HCT116 (cell line): ENCODE measurements at regions not wholly inside any gene's neighbourhood (a gene's known extent, or its start where the extent isn't known, plus 50 kb on each side); places are given as distances from the start of the nearest gene placed in this dataset.

ENCODE experiments used
- ATAC-seq: fragments of 200-7000 bp; cut with Tn5 transposase; 2 replicates; pipeline ENCODE4 v1.9.1; 2020; ENCODE audit warnings: mild to moderate bottlenecking, moderate library complexity
- BruUV-seq: library from RNA; stranded (reverse); fragments of 400-500 nt; replicated peaks from 2 replicates; lab custom pipeline; 2021; lab: Mats Ljungman, UMichigan
- CTCF ChIA-PET: fragments of 300-600 bp; sonication (Branson Sonifier 250); formaldehyde crosslinking; loops from one replicate; lab custom pipeline; 2021; ENCODE audit warnings: antibody characterized with exemption; lab: Charles Lee
- POLR2A ChIA-PET: fragments of 300-600, 350-600 bp; sonication (Branson Sonifier 250); formaldehyde crosslinking; loops from one replicate; lab custom pipeline; 2021; ENCODE audit warnings: antibody characterized with exemption; lab: Charles Lee
- RAD21 ChIA-PET, 2 experiments: fragments of 300-600 bp; sonication (Branson Sonifier 250); formaldehyde crosslinking; loops; one replicate each; lab custom pipeline; 2023; ENCODE audit warnings: low total read pairs in 2 of 2; ENCODE audit not compliant: uncharacterized antibody in 2 of 2, unreplicated experiment in 2 of 2, low non-redundant PET in 1 of 2; lab: Charles Lee
- DNase-seq: peaks from one replicate; pipeline ENCODE4 v3.0.0-alpha.2; 2010; ENCODE audit warnings: low read depth, low spot score
- H2AFZ ChIP-seq: fragments of 200-600 bp; shearing (Covaris generic), sonication (generic); 2 replicates; pipeline ENCODE4 v1.6.1; 2017; ENCODE audit warnings: low read depth, mixed run types, mixed read lengths, antibody characterized with exemption, low read length; ENCODE audit not compliant: poor library complexity, severe bottlenecking
- H3K27ac ChIP-seq: 2 replicates; pipeline ENCODE4 v1.5.1; 2012; ENCODE audit warnings: low read depth, low read length
- H3K27me3 ChIP-seq: fragments of 200-600 bp; sonication (generic); 2 replicates; pipeline ENCODE4 v1.6.1; 2016; ENCODE audit warnings: mixed run types, low read length, mixed read lengths; ENCODE audit not compliant: insufficient read depth
- H3K36me3 ChIP-seq, 2 experiments: fragments of 200-500 bp in 1 of 2; fragments of 200-600 bp in 1 of 2; sonication (Bioruptor generic) in 1 of 2; sonication (generic) in 1 of 2; 2 replicates each; pipeline versions ENCODE4 v1.5.1 to v1.6.1; 2014 to 2016; ENCODE audit warnings: low read length in 2 of 2, inconsistent platforms in 1 of 2, mixed read lengths in 1 of 2, mixed run types in 1 of 2; ENCODE audit not compliant: insufficient read depth in 2 of 2, control insufficient read depth in 1 of 2
- H3K4me1 ChIP-seq, 2 experiments: fragments of 200-600 bp in 1 of 2; sonication (generic) in 1 of 2; 2 replicates each; pipeline versions ENCODE4 v1.5.1 to v1.6.1; 2012 to 2017; ENCODE audit warnings: low read length in 2 of 2, inconsistent platforms in 1 of 2, mild to moderate bottlenecking in 1 of 2, mixed read lengths in 1 of 2, mixed run types in 1 of 2, moderate library complexity in 1 of 2; ENCODE audit not compliant: insufficient read depth in 2 of 2, control insufficient read depth in 1 of 2
- H3K4me2 ChIP-seq: fragments of 200-600 bp; sonication (generic); 2 replicates; pipeline ENCODE4 v1.6.1; 2017; ENCODE audit warnings: mixed run types, low read length, mixed read lengths
- H3K4me3 ChIP-seq, 2 experiments: fragments of 200-600 bp in 1 of 2; sonication (generic) in 1 of 2; replicated peaks in 1 of 2; 2 replicates each; pipeline ENCODE4 v1.5.1; 2011 to 2016; ENCODE audit warnings: low read length in 2 of 2, control low read depth in 1 of 2, low read depth in 1 of 2, mild to moderate bottlenecking in 1 of 2, mixed read lengths in 1 of 2, mixed run types in 1 of 2
- H3K79me2 ChIP-seq: fragments of 200-600 bp; sonication (generic); 2 replicates; pipeline ENCODE4 v1.6.1; 2017; ENCODE audit warnings: mild to moderate bottlenecking, mixed run types, low read length, moderate library complexity, mixed read lengths; ENCODE audit not compliant: insufficient read depth
- H3K9ac ChIP-seq: fragments of 200-600 bp; sonication (generic); 2 replicates; pipeline ENCODE4 v1.6.1; 2016; ENCODE audit warnings: low read length, mixed read lengths
- H3K9me2 ChIP-seq: fragments of 200-600 bp; sonication (generic), shearing (Covaris generic); 2 replicates; pipeline ENCODE4 v1.6.1; 2017; ENCODE audit warnings: mixed run types, mild to moderate bottlenecking, moderate library complexity; ENCODE audit not compliant: insufficient read depth
- H3K9me3 ChIP-seq, 2 experiments: fragments of 200-500 bp in 1 of 2; fragments of 200-600 bp in 1 of 2; sonication (Bioruptor generic) in 1 of 2; sonication (generic) in 1 of 2; 2 replicates each; pipeline ENCODE4 v1.6.1; 2014 to 2017; ENCODE audit warnings: low read length in 2 of 2, mixed read lengths in 2 of 2, inconsistent platforms in 1 of 2, low read depth in 1 of 2, mild to moderate bottlenecking in 1 of 2, mixed run types in 1 of 2, moderate library complexity in 1 of 2; ENCODE audit not compliant: control insufficient read depth in 1 of 2, insufficient read depth in 1 of 2
- H4K20me1 ChIP-seq: fragments of 200-600 bp; sonication (generic), shearing (Covaris generic); 2 replicates; pipeline ENCODE4 v1.6.1; 2017; ENCODE audit warnings: mixed run types, mild to moderate bottlenecking, moderate library complexity; ENCODE audit not compliant: insufficient read depth
- CBX3 ChIP-seq: IDR thresholded peaks from 2 replicates; pipeline ENCODE4 v1.6.1; 2012; ENCODE audit warnings: low read depth
- CEBPB ChIP-seq: IDR thresholded peaks from 2 replicates; pipeline ENCODE4 v1.6.1; 2012; ENCODE audit warnings: low read depth
- EGR1 ChIP-seq: IDR thresholded peaks from 2 replicates; pipeline ENCODE4 v1.6.1; 2012; ENCODE audit warnings: low read depth
- EZH2 ChIP-seq: fragments of 200-600 bp; sonication (generic); IDR thresholded peaks from 2 replicates; pipeline ENCODE4 v1.6.1; 2017; ENCODE audit warnings: antibody characterized with exemption, mixed run types
- EZH2phosphoT487 ChIP-seq: fragments of 200-600 bp; IDR thresholded peaks from 2 replicates; pipeline ENCODE4 v1.6.1; 2018; ENCODE audit warnings: antibody characterized with exemption, borderline replicate concordance
- JUND ChIP-seq: IDR thresholded peaks from 2 replicates; pipeline ENCODE4 v1.6.1; 2012
- POLR2AphosphoS5 ChIP-seq: IDR thresholded peaks from 2 replicates; pipeline ENCODE4 v1.6.1; 2011; ENCODE audit warnings: mild to moderate bottlenecking, low read depth, low read length, moderate library complexity
- RAD21 ChIP-seq: IDR thresholded peaks from 2 replicates; pipeline ENCODE4 v1.6.1; 2012; ENCODE audit warnings: low read depth, mild to moderate bottlenecking
- REST ChIP-seq: IDR thresholded peaks from 2 replicates; pipeline ENCODE4 v1.6.1; 2012; ENCODE audit warnings: low read depth
- SP1 ChIP-seq: IDR thresholded peaks from 2 replicates; pipeline ENCODE4 v1.6.1; 2012; ENCODE audit warnings: low read depth
- SRF ChIP-seq: IDR thresholded peaks from 2 replicates; pipeline ENCODE4 v1.6.1; 2012; ENCODE audit warnings: low read depth
- TCF7L2 ChIP-seq: IDR thresholded peaks from 2 replicates; pipeline ENCODE4 v1.7.0; 2011; ENCODE audit warnings: borderline replicate concordance, inconsistent platforms; ENCODE audit not compliant: insufficient read depth, insufficient read length; ENCODE audit errors: extremely low read depth
- YY1 ChIP-seq: IDR thresholded peaks from 2 replicates; pipeline ENCODE4 v1.6.1; 2011; ENCODE audit warnings: low read length, low read depth, moderate library complexity, mild to moderate bottlenecking; ENCODE audit not compliant: insufficient replicate concordance; ENCODE audit errors: extremely low read depth
- ZNF274 ChIP-seq: fragments of 200-500 bp; sonication (Bioruptor generic); IDR thresholded peaks from 2 replicates; pipeline ENCODE4 v1.6.1; 2014; ENCODE audit warnings: mild to moderate bottlenecking, low read depth, low read length, inconsistent platforms
- intact Hi-C: fragments of 100-400 bp; cut with micrococcal nuclease; formaldehyde crosslinking; loops from 2 replicates; pipeline ENCODE4 v1.10.0; 2022
- TF ChIP-seq, protein P1 (sequence below): IDR thresholded peaks from 2 replicates; pipeline ENCODE4 v1.6.1; 2012
- TF ChIP-seq, protein P2 (sequence below): IDR thresholded peaks from 2 replicates; pipeline ENCODE4 v1.6.1; 2012
- TF ChIP-seq, protein P3 (sequence below), 3 experiments: fragments of 200-600 bp in 1 of 3; sonication (generic) in 1 of 3; IDR thresholded peaks in 2 of 3; conservative IDR thresholded peaks in 1 of 3; 2 replicates each; pipeline ENCODE4 v1.5.1; 2012 to 2017; ENCODE audit warnings: low read depth in 2 of 3, low read length in 2 of 3, antibody characterized with exemption in 1 of 3, borderline replicate concordance in 1 of 3, control low read depth in 1 of 3, mild to moderate bottlenecking in 1 of 3, mixed read lengths in 1 of 3, mixed run types in 1 of 3, moderate library complexity in 1 of 3; ENCODE audit not compliant: insufficient read depth in 1 of 3

DNA sequence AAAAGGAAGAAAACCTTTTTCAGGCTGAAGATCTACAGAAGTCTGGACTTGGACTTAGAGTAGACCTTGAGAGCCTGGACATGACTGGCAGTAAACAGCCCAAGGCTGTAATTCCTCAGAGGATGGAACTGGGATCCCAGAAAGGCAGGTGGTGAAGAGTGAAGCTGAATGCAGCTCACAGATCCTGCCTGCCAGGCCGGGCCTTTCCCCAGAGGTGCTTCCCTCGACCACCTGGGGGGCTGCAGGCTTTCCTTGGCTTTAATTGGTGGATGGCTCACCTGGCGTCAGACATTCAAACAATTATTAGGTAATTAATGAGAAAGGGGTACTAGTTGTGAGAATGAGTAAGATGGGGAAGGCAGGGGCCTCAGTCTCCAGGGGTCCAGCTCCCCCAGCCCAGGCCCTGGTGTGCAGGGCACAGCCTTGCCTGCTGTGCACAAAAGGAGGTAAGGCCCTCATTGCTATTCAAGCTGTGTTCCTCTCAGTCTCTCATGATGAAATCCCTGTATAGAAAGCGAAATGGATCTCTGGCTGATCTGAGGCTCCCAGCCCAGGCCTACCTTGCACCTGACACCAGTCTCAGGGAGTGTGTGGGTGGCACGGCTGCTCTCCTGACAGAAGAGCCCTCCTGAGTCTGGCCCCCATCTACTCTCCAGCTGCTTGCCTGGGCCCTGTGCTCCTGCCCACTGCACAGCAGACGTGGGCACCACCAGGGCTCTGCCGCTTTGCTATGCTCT, 63.0 kb upstream of the TCL1A start:
- BruUV-seq: no TSS peak
- Histone ChIP-seq H3K4me1 (no peaks in the 10 kb centered on the region), H3K4me2 (no peak overlapping the region), H3K9ac (no peak overlapping the region), H4K20me1 (no peaks in the 10 kb centered on the region), H3K9me3 (no peaks in the 10 kb centered on the region), H3K9me2 (no peaks in the 10 kb centered on the region), H3K36me3 (no peaks in the 10 kb centered on the region), H3K27ac (no peak overlapping the region), H3K79me2 (no peaks in the 10 kb centered on the region), H3K4me3 (no peak overlapping the region), H2AFZ (no peak overlapping the region), H3K27me3 (peaks cover 17% of the 10 kb centered on the region; the same call in 1 of the 2 replicates)
- intact Hi-C loops: loop anchor here (10.0 kb wide), 1 partner anchor 352 kb away; no protein-coding TSS in a partner anchor
- ChIA-PET CTCF (no interaction called here), RAD21 (no interaction called here), POLR2A (no interaction called here)
- TF ChIP-seq, protein P1, sequence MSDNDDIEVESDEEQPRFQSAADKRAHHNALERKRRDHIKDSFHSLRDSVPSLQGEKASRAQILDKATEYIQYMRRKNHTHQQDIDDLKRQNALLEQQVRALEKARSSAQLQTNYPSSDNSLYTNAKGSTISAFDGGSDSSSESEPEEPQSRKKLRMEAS: no peak
- TF ChIP-seq, protein P2, sequence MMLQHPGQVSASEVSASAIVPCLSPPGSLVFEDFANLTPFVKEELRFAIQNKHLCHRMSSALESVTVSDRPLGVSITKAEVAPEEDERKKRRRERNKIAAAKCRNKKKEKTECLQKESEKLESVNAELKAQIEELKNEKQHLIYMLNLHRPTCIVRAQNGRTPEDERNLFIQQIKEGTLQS: no peak
- TF ChIP-seq TCF7L2: no peak
- TF ChIP-seq EZH2: no peak
- TF ChIP-seq CBX3: no peak
- TF ChIP-seq JUND: no peak
- TF ChIP-seq ZNF274: no peak
- TF ChIP-seq POLR2AphosphoS5: no peak
- TF ChIP-seq, protein P3, sequence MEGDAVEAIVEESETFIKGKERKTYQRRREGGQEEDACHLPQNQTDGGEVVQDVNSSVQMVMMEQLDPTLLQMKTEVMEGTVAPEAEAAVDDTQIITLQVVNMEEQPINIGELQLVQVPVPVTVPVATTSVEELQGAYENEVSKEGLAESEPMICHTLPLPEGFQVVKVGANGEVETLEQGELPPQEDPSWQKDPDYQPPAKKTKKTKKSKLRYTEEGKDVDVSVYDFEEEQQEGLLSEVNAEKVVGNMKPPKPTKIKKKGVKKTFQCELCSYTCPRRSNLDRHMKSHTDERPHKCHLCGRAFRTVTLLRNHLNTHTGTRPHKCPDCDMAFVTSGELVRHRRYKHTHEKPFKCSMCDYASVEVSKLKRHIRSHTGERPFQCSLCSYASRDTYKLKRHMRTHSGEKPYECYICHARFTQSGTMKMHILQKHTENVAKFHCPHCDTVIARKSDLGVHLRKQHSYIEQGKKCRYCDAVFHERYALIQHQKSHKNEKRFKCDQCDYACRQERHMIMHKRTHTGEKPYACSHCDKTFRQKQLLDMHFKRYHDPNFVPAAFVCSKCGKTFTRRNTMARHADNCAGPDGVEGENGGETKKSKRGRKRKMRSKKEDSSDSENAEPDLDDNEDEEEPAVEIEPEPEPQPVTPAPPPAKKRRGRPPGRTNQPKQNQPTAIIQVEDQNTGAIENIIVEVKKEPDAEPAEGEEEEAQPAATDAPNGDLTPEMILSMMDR (IDR thresholded peaks at IDR 0.05 in 2 of 3, conservative IDR thresholded peaks at IDR 0.05 in 1 of 3; ENCODE audit: borderline replicate concordance in 1 of 3, insufficient read depth in 1 of 3, low read depth in 2 of 3, low read length in 2 of 3): no peak
- no peak for TF ChIP-seq EZH2phosphoT487
- no peak for TF ChIP-seq EGR1
- no peak for TF ChIP-seq SRF
- TF ChIP-seq YY1: no peak
- TF ChIP-seq CEBPB: no peak
- TF ChIP-seq RAD21: no peak
- TF ChIP-seq REST: no peak
- no peak for TF ChIP-seq SP1
- ATAC-seq (no peak), DNase-seq (no peak)
